GM18507 (cell line): ENCODE measurements at regions not wholly inside any gene's neighbourhood (a gene's known extent, or its start where the extent isn't known, plus 50 kb on each side); places are given as distances from the start of the nearest gene placed in this dataset.

Source experiments
- DNase-seq: peaks from one replicate; pipeline ENCODE4 v3.0.0; 2011; ENCODE audit warnings: low read depth; ENCODE audit not compliant: insufficient read length; ENCODE audit errors: extremely low spot score
- FAIRE-seq: peaks from 2 replicates; lab custom pipeline; 2011; peaks lifted over from hg19 to GRCh38; lab: Jason Lieb, UNC

GRCh38 chr14:105841022-105842009 lies 314.9 kb downstream of the TMEM121 start:
- DNase-seq, result no peak
- no peak for FAIRE-seq

- FAIRE-seq, result no peak
Observed at GRCh38 chr14:105842105-105842504, 315.7 kb downstream of the TMEM121 start.

GRCh38 chr14:105843444-105844046 lies 317.2 kb downstream of the TMEM121 start:
- DNase-seq (no peak), FAIRE-seq (no peak)

More at GRCh38 chr14:105842105-105842504, 315.7 kb downstream of the TMEM121 start:
- no peak for DNase-seq

GRCh38 chr14:105844047-105844630 lies 317.8 kb downstream of the TMEM121 start:
- FAIRE-seq (no peak), DNase-seq (no peak)

GRCh38 chr14:105844810-105845724 lies 318.7 kb downstream of the TMEM121 start:
- DNase-seq (no peak), FAIRE-seq (no peak)

GRCh38 chr14:105845725-105846309 lies 319.4 kb downstream of the TMEM121 start:
- FAIRE-seq, result no peak
- DNase-seq, result no peak

- FAIRE-seq, result no peak
- DNase-seq, result no peak
Observed at GRCh38 chr14:105846312-105846711, 319.9 kb downstream of the TMEM121 start.

GRCh38 chr14:105847400-105847799 lies 321.0 kb downstream of the TMEM121 start:
- FAIRE-seq (no peak), DNase-seq (no peak)

- FAIRE-seq, result no peak
- no peak for DNase-seq
Observed at GRCh38 chr14:105848570-105848969, 322.2 kb downstream of the TMEM121 start.

GRCh38 chr14:105849933-105850626 lies 323.7 kb downstream of the TMEM121 start:
- DNase-seq, result no peak
- FAIRE-seq, result no peak

- FAIRE-seq, result no peak
- DNase-seq, result no peak
Observed at GRCh38 chr14:105850853-105851581, 324.6 kb downstream of the TMEM121 start.

GRCh38 chr14:105851716-105852377 lies 325.5 kb downstream of the TMEM121 start:
- FAIRE-seq (no peak), DNase-seq (no peak)

- DNase-seq (no peak), FAIRE-seq (no peak)
Observed at GRCh38 chr14:105852378-105853088, 326.1 kb downstream of the TMEM121 start.

GRCh38 chr14:105853089-105853906 lies 326.9 kb downstream of the TMEM121 start:
- no peak for DNase-seq
- no peak for FAIRE-seq

GRCh38 chr14:105853907-105854599 lies 327.7 kb downstream of the TMEM121 start:
- FAIRE-seq, result no peak
- DNase-seq, result no peak
